ENCODE measurements at regions not wholly inside any gene's neighbourhood (a gene's known extent, or its start where the extent isn't known, plus 50 kb on each side); places are given as distances from the start of the nearest gene placed in this dataset.

GRCh38 chr16:86680661-86681030 lies 102.3 kb downstream of the FOXL1 start:
- TF ChIP-seq CTCF (conservative IDR thresholded peaks at IDR 0.05; ENCODE audit: low read depth, low read length) (no peak), EZH2 (IDR thresholded peaks at IDR 0.05; ENCODE audit: borderline replicate concordance, low read depth, low read length, poor library complexity, severe bottlenecking) (no peak)
